ENCODE measurements at regions not wholly inside any gene's neighbourhood (a gene's known extent, or its start where the extent isn't known, plus 50 kb on each side); places are given as distances from the start of the nearest gene placed in this dataset.

GRCh38 chr4:13056630-13057189 is 427.4 kb downstream of the RAB28 start:
- TF ChIP-seq CTCF (conservative IDR thresholded peaks at IDR 0.05) (no peak), EZH2 (IDR thresholded peaks at IDR 0.05; ENCODE audit: low read depth) (no peak)

Measured in PC-9 (cell line).